DMS153 treated with DMSO at 0.1 percent for 48 hours (cell line): ENCODE measurements at regions not wholly inside any gene's neighbourhood (a gene's known extent, or its start where the extent isn't known, plus 50 kb on each side); places are given as distances from the start of the nearest gene placed in this dataset.
"Not testable (repeated sequence)": the region's sequence is repeated elsewhere in the genome, so short reads cannot be mapped to it uniquely, and the experiment has no call there.

Source experiments
- DNase-seq: peaks from one replicate; lab custom pipeline; 2025; ENCODE audit not compliant: unreplicated experiment; lab: John Stamatoyannopoulos, UW

DNA sequence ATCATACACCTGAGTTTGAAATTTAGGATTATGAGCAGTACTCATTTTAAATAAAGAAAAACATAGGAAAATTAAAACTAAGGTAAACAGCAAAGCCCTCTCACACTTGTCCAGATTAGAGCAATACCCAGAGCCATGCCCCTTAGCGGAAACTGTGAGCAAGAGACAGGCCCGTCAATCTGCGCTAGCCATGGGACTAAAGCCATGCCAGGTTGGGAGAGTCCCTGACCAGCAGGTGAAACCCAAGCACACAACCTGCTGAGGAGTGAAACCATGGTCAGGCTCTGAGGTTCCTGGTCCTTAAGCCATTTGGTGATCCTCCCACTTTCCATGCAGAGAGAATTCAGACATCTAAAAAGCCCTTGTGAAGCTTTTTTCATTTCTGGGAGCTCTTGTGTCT lies 494.3 kb downstream of the STK39 start:
- DNase-seq, result no peak

DNA sequence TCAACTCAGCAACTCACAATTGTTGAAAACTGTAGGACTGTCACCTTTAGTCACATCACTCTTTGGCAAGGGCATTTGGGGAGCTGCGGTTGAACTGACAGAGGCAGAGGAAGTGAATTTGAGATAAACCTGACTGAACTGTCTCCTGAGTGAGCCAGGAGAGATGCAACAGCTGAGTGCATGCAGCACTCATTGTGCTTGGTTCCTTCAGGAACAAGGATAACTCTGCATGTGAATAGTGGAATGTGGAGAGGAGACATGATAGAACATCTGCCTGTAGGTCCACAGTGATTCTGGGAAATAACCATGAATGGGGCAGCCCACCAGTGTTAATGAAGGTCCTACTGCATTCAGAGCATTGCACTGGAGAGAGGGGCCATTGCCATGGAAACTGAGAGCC lies 494.7 kb downstream of the STK39 start:
- no peak for DNase-seq

DNA sequence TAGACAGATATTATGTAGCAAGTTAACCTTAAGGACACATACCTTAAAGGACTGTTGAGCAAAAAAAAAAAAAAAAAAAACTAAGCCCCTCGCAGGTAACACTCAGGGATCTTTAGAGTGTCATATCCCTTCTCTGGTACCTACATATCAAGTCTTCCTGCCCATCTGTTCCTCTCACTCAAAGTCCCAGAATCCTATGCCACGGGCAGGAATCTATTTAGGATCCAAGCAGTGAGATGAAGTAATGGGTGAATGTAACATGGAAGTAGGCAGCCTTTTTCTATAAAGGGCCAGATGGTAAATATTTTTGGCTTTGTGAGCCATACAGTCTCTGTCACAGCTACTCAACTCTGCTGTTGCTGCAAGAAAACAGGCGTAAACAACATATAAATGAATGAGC lies 496.7 kb downstream of the STK39 start:
- no peak for DNase-seq

DNA sequence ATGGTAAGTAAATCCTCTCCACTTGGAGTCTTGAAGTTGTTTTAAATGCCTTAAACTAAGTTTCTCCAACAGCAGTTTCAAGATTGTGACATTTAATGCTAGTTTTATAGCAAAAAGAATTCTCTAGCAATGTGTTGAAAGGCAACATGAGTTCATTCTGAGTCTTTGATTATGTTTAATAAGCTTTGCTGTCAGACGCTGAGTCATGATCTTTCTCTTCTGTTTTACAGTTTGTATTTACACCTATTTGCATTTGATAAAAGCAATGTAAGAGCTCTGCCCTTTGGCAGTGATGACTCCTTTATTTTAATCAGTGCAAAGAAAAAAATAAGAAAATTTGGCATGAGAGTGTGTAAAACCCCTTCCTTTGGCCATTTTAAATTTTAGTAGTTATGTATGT lies 497.7 kb downstream of the STK39 start:
- DNase-seq, result no peak

DNA sequence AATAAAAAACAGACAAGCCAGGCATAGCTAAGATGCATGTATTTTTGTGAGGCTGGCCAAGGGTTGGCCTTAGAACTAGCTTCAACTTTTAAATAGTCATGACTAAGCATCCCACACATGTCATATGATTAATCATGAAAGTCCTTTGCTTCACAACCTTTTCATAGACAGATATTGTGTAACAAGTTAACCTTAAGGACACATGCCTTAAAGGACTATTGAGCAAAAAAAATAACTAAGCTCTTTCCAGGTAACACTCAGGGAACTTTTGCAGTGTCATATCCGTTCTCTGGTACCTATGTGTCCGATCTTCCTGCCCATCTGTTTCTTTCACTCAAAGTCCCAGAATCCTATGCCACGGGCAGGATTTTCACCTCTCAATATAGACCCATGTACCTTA lies 498.4 kb downstream of the STK39 start:
- DNase-seq, result no peak

DNA sequence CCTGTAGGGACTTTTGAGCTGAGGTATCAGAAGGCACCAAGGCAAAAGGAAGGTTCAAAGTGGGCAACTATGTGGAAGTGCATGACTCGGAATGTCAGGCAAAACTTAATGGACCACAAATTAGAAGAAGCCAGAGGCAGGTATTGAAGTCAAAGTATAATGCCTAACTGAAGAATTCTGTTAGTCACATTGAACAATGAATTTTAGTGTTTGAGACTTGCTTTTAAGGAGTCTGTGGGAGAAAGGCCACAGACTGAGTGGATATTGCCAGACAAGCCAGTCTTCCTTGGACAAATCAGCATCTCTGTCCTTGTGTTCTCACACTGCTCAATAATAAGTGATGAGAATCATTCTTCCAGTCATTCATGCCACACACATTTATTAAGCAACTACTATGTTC lies 498.9 kb downstream of the STK39 start:
- DNase-seq, result no peak

DNA sequence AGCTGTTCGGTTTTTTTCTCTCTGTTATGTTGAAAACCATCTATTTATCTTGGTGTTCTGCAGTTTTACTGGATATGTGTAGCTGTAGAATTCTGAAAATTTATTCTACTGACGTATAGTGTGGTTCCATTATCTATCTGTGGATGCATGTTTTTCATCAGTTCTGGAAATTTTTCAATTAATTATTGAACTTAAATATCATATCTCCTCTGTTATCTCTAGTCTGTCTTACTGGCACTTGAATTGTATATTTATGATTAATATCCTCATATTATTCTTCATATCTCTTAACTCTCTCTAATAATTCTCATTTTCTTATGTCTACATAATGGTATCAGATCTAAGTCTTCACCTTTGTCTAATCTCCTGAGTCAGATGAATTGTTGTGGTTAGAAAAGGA lies 501.7 kb downstream of the STK39 start:
- DNase-seq, result no peak

DNA sequence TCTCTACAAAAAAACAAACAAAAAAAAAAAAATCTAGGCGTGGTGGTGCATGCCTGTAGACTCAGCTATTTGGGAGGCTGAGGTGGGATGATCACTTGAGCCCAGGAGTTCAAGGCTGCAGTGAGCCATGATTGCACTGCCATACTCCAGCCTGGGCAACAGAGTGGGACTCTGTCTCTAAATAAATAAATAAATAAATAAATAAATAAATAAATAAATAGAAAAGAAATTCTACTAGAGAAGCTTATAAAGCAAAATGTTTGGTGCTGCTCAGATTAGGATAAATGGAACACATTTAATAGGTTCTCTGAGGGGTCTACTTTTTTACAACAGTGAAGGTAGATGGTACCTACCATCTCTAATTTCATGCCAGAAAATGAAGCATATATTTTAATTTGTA lies 507.5 kb downstream of the STK39 start:
- not testable (repeated sequence) for DNase-seq

DNA sequence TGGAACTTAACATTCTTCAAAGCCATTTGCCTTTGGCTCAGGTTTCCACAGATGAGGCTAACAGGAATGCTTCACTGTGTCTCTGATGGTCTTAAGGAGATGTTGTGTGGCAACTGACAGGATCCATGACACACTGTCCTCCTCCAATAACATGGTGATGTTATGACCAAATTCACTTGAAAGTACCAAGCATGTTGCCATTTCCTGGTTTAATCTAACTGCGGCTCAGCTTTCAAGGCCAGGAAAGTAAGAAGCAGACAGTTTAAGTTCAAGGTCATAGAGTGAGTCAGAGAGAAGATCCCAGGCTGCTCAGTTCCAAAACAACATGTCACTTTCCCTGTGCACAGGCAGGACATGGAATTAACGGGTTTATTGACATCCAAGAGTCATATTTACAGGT lies 513.6 kb downstream of the STK39 start:
- DNase-seq, result no peak

DNA sequence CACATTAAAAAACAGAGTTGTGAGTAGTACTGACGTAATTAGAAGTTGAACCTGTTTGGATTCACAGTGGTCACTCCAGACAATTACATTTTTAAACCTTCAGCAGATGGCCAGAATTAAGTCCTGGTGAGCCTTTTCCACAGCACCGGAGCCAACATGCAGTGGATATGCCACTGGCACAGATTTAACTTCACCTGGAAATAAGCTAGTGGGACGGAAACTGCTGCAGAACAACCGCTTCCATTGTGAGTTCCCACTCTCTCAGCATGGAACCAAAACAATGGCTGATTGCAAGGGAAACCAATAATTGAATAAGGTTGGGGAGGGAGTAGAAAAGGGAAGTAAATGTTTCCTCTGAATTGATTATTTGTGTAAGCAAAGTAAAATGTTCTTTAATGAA lies 515.1 kb downstream of the STK39 start:
- no peak for DNase-seq

DNA sequence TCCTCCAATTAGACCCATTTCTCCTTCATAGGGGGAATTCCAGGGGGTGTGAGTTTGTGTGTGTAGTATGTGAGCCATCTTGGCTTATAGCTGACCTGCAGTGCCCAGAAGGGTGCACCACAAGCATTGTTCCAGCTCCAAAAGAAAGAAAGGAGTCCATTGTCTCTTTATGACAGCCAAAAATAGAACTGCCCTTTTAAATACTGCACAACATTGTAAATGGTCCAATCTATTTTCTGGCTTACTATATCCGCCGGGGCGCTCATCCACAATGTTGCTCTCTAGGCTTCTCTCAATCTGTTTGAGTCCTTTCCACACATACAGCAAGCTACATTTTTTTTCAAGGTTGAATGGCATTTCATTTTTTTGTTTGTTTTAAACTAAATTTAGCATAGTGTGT lies 517.5 kb downstream of the STK39 start:
- no peak for DNase-seq

DNA sequence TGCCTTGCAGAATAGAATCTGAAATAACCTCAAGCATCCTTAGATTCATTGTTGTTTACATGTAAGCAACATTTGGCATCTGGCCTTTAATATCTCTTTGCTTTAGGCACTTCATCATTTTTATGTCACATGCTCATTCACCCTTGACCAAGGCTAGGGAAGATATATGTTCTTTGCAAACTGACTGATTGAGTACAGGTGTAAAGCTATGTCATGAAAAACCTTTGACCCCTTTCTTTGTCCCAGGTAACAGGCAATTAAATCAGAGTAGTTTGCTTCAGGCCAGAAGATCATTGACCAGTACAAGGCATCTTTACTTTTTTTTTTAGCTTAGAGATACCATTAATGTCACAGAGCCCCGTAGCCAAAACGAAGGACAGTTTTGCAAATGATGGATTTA lies 520.6 kb downstream of the STK39 start:
- DNase-seq, result no peak

DNA sequence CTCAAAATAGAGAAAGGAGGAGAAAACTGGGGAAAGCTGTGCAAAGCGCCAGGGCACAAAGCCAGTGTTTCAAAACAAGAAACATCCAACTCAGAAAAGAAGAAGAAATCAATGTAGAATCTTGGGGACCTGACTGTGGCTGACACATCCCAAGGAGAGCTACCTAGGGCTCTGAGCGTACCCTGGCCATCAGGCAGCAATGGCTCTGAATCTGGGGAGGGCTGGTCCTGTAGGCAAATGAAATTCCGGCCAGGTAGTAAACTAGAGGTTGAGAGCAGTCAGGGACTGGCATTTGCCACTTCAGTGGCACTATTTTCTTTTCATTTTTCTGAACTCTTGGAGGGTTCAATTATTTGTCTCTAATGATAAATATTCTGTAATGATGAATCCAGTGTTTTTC lies 525.8 kb downstream of the STK39 start:
- DNase-seq, result no peak

DNA sequence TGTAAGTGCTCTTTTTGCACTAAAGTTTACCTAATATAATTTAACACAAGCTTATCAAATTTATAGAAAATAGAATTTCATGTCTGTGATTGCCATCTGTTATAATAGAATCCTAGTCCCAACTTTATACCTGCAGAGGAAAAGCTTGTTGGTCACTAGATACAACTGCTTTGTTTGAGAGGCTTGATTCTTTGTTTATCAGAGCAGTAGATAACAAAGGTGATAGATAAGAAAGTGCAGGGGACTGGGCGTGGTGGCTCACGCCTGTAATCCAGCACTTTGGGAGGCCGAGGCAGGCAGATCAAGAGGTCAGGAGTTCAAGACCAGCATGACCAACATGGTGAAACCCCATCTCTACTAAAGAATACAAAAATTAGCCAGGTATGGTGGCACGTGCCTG lies 528.0 kb downstream of the STK39 start:
- DNase-seq, result no peak

DNA sequence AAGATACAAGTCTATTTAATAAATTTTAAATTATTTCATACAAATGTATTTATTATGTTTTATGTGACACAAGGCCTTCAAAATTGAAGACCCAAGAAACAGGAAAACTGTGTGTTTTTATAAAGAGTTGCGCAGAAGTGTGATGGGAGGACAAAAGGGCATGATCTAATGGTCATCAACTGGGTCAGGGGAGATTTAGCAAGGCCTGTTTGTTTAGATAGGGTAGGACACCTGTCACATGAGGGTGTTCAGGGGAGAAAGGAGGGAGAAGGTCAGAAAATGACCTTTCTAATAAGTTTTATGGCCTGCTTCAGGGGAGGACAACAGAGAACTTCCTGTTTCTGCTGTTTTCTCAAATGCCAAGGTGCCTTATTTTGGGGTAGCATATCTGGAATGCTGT lies 528.8 kb downstream of the STK39 start:
- no peak for DNase-seq

DNA sequence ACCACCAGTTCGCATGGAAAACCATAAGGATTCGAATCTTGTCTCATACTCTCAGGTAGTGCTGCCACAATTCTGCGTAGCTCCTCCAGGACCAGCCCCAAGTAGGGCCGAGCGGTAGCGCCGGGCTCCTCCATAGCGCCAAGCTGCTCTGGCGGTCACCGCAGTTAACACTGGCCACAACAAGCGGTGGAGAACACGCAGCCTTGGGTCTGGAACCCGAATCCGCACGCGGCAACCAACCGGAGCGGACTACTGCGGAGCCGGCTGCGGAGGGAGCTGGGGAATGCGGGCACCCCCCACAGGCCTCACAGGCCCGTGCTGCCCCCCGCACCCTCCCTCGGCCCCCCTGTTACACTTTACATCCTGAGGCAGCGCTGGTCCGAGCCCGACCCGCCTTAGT lies 531.5 kb downstream of the STK39 start:
- DNase-seq, result no peak

DNA sequence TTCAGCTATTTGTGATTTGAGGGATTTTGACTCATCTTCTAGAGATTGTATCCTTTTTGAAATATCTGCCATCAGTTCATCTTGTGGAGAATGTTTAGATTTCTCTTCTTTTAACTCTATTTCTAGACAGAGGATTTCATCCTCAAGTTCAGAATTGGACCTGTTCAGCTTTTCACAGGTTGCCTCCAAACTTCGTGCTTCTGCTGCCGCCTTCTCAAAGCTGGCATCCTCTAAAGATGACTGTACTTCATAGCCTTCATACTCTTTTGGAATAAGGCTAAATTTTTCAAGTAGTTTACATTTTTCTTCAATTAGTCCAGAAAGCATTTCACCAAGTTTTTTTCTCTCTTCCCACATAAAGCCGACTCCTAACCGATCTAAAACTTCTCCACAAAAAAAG lies 531.9 kb downstream of the STK39 start:
- not testable (repeated sequence) for DNase-seq

DNA sequence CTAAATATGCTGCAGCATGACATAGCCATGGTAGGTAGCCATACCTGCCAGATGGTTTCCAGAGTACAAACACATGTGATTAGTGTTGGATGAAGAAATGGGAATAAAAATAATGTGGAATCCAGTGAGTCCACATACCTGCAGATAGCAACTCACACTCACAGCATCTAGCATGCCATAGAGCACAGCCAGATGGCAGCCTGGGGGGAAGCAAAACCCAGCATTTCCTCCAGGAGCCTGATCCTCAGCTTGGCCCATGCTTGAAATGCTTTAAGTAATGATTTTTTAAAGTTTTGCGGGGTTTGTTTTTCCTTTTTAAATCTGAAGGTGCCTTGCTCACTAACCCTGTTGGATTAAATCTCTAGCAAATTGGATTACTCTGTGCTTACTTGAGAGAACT lies 535.1 kb downstream of the STK39 start:
- DNase-seq, result no peak

DNA sequence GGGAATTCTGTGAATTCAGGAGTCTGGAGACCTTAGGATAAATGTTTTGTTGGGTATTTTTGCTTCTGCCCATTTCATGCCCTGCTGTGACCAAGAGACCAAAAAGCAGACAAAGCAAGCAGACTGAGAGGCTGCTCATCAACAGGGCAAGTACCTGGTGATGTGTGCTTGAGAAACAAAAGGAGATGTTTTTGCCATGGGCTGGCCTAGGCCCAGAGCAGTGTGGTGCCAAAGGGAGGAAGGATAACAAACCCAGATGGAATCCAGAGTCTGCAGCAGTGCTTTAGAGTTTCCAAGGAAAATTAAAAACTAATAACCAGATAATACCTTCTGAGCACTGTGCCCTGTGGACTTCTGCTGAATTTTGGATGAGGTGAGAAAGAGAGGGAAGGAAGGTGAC lies 538.4 kb downstream of the STK39 start:
- no peak for DNase-seq

DNA sequence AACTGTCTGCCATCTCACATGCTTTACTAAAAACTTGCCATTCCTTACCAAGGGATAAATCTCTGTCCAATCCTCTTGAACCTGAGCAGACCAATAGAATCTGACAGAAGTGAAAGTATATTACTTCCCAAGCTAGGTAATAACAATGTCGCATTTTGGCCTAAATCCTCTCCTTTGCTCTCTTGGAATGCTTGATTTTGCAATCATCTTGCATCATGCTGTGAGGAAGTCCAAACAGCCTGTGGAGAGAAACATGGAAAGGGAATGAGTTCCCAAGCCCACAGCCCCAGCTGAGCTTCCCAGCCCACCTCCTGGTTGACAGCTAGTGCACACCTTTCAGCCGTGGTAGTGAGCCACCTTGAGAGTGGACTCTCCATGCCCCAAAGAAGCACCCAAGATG lies 540.6 kb downstream of the STK39 start:
- DNase-seq, result no peak

DNA sequence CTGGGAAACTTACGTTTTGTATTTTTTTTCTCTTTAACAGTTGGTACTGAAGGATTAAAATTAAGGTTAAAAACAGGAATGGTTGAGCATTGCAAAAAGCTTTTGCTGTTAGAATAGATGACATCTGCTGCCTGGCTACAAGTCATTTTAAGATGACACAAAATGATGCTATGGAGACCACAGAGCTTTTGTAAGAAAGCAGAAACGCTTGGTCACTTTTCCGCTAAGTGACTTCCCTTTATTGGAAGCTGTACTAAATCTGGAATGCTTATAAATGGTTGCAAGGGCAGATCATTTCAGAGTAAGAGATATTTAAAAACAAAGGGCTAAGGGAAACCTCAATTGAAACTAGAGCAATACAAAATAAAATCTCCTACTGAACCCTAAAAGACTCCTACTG lies 544.0 kb downstream of the STK39 start:
- DNase-seq, result no peak

DNA sequence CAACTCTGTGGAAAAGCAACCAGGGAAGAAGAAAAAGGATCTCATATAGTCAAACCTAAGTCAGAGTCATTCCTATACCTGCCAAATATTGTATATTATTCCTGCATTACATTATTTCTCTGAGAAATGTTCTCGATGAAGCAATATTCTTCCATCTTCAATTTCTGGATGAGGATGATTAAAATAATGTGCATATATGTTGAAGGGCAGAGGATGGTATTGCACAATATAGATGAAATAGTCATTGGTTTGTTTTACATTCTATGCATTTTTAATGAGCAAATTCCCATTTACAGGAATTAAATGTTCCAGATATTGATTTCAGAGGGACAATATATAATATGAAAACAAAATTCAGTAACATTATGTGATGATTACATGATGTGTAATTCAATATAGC lies 545.2 kb downstream of the STK39 start:
- DNase-seq, result no peak

DNA sequence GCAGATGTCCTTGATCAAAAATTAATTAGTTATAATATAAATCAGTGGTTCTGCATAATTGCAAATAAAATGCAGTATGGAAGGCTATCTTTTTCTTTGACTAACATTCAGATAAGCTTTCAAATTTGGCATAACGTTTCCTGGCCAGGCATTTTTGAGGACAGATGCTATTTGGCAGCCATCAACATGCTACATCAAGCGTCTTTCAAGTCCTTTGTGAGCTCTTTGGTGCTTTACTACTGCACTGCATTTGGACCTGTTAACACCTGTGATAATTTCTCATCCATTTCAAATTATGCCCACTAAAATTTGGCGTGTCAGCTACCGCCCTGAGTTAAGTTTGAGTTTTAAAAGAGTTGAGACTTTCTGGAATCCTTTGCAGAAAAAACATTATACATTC lies 545.7 kb downstream of the STK39 start:
- DNase-seq, result no peak

DNA sequence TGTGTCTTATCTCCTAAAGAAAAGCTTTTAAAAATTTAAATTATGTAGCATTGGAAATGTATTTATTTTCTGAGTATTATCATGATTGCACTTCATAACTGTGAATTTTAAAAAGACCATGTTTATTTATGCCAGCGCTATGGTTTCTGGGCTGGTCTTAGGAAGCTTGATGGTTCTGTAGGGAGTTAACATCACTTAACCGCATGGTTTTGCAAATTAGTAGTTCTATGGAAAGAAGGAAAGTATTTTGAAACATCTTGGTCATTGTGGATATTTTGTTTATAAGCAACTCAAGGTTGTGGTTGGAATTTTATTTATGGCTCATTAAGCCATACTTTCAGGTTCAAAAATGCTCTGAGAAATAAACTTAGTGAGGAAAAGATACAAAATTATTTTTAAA lies 549.4 kb downstream of the STK39 start:
- DNase-seq, result no peak
